HL-60 (cell line): ENCODE measurements at regions not wholly inside any gene's neighbourhood (a gene's known extent, or its start where the extent isn't known, plus 50 kb on each side); places are given as distances from the start of the nearest gene placed in this dataset.

Experiments used
- GABPA ChIP-seq: IDR thresholded peaks from 2 replicates; pipeline ENCODE4 v1.6.1; 2012; ENCODE audit warnings: low read depth
- TF ChIP-seq, protein P1 (sequence below): IDR thresholded peaks from one replicate; pipeline ENCODE4 v1.5.1; 2011; ENCODE audit warnings: low read length, control low read depth, inconsistent platforms; ENCODE audit not compliant: insufficient read depth

DNA sequence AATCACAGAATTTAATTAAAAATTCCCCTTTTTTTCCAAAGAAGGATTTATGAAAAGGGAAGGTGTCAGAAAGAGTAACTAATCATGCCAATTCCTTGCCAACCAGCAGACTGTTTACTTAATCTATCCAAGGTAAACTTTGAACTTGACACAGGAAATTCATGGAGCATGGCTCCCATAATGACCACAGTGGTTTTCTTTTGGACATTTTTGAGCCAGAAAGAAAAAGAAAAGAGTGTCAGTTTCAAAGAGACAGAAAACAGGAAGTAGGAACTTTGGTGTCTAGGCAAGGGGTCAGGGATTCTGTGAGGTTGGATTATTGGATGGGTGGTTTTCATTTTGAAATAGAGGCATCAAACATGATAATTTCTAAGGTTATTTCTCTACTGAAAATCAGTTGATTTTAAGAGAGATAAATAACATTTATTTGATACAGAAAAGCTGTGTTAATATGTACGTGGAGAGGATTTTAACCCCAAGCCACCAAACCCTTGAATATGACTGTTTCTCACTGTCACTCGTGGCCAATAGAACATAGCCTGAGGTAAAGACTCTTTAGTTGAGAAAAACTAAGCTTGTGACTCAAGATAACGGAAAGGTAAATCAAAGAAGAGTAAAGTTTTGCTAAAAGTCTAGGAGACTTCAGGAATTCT lies 196.1 kb downstream of the TTC6 start:
- TF ChIP-seq, protein P1, sequence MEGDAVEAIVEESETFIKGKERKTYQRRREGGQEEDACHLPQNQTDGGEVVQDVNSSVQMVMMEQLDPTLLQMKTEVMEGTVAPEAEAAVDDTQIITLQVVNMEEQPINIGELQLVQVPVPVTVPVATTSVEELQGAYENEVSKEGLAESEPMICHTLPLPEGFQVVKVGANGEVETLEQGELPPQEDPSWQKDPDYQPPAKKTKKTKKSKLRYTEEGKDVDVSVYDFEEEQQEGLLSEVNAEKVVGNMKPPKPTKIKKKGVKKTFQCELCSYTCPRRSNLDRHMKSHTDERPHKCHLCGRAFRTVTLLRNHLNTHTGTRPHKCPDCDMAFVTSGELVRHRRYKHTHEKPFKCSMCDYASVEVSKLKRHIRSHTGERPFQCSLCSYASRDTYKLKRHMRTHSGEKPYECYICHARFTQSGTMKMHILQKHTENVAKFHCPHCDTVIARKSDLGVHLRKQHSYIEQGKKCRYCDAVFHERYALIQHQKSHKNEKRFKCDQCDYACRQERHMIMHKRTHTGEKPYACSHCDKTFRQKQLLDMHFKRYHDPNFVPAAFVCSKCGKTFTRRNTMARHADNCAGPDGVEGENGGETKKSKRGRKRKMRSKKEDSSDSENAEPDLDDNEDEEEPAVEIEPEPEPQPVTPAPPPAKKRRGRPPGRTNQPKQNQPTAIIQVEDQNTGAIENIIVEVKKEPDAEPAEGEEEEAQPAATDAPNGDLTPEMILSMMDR: no peak
- TF ChIP-seq GABPA: no peak
